Inflammatory macrophage treated with lipopolysaccharide for 1 hour (primary cell): ENCODE measurements at regions not wholly inside any gene's neighbourhood (a gene's known extent, or its start where the extent isn't known, plus 50 kb on each side); places are given as distances from the start of the nearest gene placed in this dataset.

Experiments used
- DNase-seq, 2 donors: peaks; one replicate each; pipeline ENCODE4 v3.0.0-alpha.2; 2020 to 2022

DNA sequence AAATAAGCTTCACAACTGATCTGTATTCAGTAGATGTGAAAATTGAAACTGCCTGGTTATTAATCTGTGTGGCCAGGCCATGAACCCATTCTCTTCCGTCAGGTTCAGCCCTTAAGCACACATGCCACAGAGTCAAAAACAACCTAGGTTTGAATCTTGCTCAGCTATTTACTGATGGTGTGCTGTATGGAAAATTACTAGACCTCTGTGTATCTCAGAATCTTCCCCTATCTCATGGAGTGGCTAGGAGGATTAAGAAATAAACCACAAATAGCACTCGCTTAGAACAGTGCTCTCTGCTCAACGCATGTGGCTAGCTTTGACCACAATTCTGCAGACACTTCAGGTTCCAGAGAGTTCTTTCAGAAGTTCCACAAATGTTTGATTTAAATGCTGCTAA is 240.7 kb upstream of the PLEKHG7 start:
- peak; percentile 34 to 43 for DNase-seq

- no peak for DNase-seq
These were observed 242.9 kb upstream of the PLEKHG7 start for GRCh38 chr12:92459850-92460249.

DNA sequence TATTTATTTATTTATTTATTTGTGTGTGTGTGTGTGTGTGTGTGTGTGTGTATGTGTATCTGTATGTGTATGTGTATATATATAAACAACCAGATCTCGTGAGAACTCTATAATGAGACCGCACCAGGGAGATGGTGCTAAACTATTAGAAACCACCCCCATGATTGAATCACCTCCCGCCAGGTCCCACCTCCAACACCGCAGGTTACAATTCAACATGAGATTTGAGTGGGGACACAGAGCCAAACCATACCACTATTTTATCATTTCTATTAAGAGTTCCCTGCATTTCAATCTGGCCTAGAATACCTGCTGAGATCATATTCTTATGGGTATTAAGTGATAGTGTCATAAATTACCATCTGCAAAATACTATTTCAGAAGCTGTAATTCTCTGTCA is 243.8 kb upstream of the PLEKHG7 start:
- no peak for DNase-seq

DNA sequence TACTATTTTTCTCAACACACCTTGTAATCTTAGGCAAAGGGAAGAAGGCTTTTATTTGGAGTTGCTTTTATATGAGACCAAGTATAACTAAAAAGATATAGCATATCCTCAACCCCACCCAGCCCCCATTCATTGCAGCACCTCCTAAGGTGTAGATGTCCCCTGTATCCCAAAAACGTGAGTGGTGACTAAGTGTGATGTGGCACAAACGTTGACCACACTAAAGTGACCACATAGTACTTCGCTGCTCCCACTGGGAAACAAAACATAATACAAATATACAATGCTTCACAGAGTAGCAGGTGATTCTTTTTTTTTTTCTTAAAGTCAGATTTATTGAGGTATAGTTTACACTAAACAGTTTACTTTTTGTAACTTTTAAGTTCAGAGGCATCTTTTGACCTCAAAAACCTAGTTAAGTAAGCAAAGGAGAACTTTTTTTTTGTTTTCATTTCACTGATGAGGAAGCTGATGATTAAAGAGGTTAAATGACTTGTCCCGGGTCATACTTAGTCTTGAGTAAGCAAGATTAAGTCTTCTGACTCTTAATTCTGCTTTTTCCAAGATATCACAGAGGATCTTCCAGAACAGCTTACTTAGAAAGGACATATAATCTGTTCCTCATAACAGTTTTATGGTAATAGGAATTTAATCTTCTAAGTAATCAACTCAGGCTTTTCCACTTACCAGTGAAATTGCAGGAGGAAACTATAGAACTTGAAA is 245.2 kb upstream of the PLEKHG7 start:
- DNase-seq = peak; percentile 68 to 69

DNA sequence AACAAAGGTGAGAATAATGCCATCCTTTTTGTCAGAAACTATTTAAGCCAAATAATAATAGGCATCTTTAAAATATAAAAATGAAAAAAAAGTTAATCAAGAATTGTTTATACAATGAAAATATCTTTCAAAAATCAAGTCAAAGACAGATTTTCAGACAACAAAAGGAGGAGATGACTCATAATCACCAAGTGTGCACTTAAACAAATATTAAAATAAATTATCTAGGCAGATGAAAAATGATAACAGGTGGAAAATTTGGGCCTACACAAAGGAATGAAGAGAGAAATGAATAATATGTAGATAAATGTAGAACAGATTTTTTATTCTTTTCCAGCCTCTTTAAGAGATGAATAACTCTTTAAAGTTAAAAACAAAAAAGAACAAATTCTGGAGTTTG is 250.0 kb upstream of the PLEKHG7 start:
- no peak for DNase-seq

GRCh38 chr12:92446083-92446460 is 256.7 kb upstream of the PLEKHG7 start:
- DNase-seq = no peak

DNA sequence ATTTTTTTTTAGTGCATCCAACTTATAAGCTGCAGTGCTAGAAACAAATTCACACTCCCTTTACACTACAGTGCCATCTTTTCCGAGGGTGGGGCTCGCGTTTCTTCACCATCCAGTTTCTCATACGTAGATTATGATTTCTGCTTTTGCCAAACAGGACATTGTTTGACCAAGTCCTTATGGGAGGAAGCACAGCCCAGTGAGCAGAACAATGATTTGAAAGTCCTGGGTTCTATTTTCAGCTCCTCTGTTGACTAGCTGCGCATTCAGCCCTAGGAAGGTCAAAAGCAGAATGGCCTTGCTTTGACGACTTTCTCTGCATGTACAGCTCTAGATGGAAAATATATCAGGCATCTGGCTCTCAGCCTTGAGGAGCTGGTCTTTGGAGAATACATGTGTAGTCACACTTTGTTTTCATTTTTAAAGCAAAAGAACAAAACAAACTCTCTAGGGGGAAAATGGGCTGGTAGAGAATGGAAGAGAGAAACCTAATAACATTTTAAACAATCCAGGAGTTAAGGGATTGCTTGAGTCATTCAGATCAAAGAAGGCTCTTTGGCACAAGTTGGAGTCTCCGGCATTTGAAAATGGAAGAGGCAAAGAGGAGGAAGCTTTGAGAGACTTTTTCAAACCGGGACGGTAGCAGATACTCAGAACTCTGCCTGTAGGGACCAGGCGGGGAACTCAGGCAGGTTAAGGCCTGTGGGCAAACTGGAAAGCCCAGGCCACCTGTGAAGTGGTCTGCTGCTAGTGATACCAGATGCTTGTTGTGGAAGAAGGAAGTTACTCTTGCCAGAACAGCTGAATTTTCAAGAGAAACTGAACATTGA is 257.3 kb upstream of the PLEKHG7 start:
- DNase-seq = peak in 1 of 2 donors; percentile 48

DNA sequence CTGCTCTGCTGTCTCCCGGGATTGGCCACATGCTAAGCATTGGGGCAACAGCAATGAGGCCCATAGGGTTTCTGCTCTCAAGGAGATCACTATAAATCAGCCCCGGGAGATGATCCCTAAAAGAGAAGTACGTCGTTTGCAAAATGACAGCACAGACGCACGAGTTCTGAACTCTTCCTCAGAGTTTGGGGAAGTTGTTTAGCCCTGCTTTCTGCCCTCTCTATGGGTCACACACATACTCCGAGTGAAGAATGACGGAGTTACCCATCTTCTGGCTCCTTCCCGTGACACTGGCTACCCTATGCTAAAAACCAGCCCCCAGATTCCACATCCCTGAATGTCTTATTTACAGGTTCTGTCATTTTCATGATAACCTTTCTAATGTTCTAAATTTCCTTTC is 258.0 kb upstream of the PLEKHG7 start:
- DNase-seq = peak; percentile 88 to 93

- peak; percentile 72 to 81 for DNase-seq
These were observed 260.0 kb upstream of the PLEKHG7 start for GRCh38 chr12:92442782-92443181.

GRCh38 chr12:92440072-92440471 is 262.7 kb upstream of the PLEKHG7 start:
- DNase-seq = no peak

DNA sequence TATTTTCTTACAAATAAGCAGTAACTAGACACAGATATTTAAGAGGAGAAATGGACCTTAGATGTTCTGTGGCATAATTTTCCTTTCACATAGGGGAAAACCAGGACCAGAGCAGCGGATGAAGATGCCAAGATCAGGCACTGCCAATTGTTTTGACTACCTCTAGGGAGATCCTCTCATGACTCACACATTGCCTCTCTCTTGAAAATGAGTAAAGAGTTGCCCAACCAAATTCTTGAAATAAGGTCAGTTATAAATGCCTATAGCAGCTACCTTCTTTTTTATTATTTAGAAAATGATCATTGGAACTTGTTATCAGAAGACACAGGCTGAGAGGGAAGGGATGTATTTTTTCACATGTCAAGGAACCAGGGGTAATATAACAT is 263.4 kb upstream of the PLEKHG7 start:
- peak; percentile 63 to 68 for DNase-seq

GRCh38 chr12:92438641-92439419 is 264.0 kb upstream of the PLEKHG7 start:
- no peak for DNase-seq

DNA sequence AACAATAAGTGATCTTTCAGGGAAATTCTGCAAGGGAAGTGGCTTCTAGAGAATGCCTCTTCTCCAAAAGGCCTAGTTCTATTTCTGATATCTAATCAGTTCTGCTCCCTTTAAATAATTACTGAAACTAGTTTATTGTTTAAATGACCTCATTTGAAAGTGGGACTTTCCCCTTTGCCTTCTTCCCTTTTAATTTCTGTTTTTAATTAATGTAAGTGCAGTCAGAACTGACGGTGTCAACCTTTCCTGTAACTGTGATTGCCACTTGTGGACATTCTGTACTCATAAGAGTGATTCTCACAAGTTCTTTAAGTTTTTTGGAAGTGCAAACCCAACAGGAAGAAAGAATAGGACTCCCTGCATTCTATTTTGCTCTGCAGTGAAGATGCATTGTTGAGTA is 265.3 kb upstream of the PLEKHG7 start:
- peak in 1 of 2 donors; percentile 48 for DNase-seq

GRCh38 chr12:92436856-92437255 is 265.9 kb upstream of the PLEKHG7 start:
- no peak for DNase-seq

- no peak for DNase-seq
These were observed 268.2 kb upstream of the PLEKHG7 start for GRCh38 chr12:92434607-92435025.

DNA sequence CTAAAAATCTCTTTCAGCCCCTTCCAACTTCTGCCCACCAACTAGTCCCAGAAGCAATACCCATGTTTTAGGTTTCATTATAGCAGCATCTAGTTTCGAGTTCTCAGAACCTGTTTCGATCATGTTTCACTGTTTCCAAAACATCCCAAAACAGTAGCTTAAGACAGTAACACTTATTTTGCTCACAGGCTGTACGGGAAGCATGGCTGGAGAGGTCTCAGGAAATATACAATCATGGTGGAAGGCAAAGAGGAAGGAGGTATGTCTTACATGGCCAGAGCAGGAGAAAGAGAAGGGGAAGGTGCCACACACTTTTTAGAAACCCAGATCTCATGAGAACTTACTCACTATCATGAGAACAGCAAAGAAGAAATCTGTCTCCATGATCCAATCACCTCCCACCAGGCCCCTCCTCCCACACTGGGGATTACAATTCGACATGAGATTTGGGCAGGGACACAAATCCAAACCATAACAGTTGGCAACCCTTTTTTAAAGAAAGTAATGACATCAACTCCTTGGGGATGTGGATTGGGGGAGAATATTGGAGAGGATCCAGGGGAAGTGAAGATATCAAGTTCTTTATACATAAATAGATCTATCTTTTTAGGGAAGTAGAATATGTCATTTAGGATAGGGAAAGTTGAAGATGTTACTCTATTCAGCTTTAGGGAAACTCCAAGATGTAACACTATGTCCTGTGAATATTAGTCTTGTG is 269.9 kb upstream of the PLEKHG7 start:
- peak; percentile 65 to 82 for DNase-seq

DNA sequence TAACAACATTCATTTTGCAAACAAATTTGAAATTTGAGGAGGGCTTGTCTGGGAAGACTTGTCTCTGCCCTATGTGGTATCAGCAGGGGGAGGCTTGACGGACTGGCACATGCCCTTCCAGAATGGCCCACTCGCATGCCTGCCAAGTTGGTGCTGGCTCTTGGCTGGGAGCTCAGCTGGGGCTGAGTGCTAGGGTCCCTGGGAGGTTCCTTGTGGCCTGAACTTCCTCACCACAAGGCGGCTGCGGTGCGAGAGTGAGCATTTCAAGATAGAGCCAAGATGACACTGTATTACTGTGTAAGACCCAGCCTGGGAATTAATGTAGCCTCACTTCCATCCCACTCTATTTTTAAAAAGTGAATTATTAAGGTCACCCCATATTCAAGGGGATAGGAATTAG is 271.6 kb upstream of the PLEKHG7 start:
- DNase-seq = peak in 1 of 2 donors; percentile 30

- no peak for DNase-seq
These were observed 276.5 kb upstream of the PLEKHG7 start for GRCh38 chr12:92426332-92426731.

GRCh38 chr12:92425165-92425564 is 277.6 kb upstream of the PLEKHG7 start:
- no peak for DNase-seq

DNA sequence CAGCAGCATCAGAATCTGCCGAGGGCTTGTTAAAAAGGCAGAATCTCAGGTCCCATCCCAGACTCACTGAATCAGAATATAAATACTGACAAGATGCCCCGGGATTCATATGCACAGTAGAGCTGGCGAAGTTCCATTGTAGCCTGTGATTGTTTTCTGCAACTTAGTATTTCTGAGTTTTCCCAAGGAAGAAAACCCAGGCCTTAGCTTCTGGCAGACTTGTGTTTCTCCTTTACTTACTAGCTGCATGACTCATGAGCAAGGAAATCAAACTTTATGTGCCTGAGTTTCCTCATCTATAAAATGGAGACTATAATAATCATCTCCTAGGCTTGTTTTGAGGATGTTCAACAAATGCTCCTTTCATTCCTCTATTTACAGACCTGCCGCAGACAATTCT is 278.5 kb upstream of the PLEKHG7 start:
- DNase-seq = no peak

DNA sequence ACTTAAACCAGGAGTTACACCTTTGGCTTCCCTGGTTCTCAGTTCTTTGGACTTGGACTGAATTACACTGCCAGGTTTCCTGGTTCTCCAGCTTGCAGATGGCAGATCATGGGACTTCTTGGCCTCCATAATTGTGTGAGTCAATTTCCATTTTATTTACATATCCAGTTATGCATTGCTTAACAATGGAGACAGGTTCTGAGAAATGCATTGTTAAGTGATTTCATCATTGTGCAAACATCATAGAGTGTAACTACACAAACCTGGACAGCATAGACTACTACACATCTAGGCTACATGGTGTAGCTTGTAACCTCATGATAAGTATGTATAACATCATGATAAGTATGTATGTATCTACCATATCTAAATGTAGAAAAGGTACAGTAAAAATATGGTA is 276.1 kb upstream of the BTG1 start:
- peak; percentile 50 to 51 for DNase-seq

DNA sequence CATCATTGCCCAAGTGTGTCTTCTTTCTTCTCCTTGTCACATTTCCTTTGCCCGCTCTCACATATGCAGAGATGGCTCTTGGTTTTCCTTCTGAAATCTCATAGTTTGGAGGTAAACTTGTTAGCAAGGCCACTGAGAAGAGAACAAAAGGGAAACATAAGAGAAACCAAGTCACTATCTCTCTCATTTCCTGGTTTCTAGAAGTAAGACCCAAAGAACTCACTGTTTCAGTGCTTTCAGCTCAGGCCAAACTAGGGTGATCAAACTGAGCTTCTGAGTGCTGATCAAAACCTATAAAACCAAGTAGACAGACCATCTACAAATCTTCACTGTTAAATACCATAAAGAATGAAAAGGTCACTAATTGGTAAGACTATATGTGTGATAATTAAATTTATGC is 275.4 kb upstream of the BTG1 start:
- no peak for DNase-seq

DNA sequence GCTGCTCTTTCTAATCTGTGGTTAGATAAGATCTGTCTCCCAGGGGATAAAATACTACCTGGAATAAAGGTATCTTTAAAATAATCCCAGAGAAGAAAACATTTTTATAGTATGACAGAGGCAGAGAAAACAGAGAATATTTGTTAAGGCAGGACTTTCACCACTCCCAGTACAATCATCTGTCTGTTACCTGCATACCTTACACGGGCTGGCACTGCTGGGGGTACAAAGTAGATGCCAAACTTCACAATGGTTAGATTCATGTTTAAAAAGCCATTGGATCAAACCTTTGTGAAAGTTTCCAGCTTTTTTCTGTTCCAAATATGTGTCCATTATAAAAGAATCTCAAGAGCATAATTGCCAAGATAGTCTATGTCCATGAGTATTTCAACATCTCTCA is 273.6 kb upstream of the BTG1 start:
- no peak for DNase-seq
